ENCODE measurements at regions not wholly inside any gene's neighbourhood (a gene's known extent, or its start where the extent isn't known, plus 50 kb on each side); places are given as distances from the start of the nearest gene placed in this dataset.

- TF ChIP-seq CTCF (conservative IDR thresholded peaks at IDR 0.05; ENCODE audit: low read length) = no peak
- TF ChIP-seq EZH2phosphoT487 (IDR thresholded peaks at IDR 0.05; ENCODE audit: borderline replicate concordance, low read depth, low read length) = no peak
- DNase-seq (ENCODE audit: low spot score) = no peak
- Histone ChIP-seq H3K27ac (ENCODE audit: low read depth, low read length, poor library complexity, severe bottlenecking) (no peak overlapping the region), H3K4me3 (ENCODE audit: low read depth, low read length, poor library complexity, severe bottlenecking) (no peak overlapping the region), H2AFZ (ENCODE audit: low read length) (no peak overlapping the region), H3K4me2 (ENCODE audit: low read length) (no peak overlapping the region), H3K9me2 (ENCODE audit: insufficient read depth, low read length) (no peaks in the 10 kb centered on the region), H3K4me1 (ENCODE audit: insufficient read depth, low read length, poor library complexity, severe bottlenecking) (no peaks in the 10 kb centered on the region), H3K79me2 (ENCODE audit: insufficient read depth, low read depth, low read length) (no peaks in the 10 kb centered on the region), H4K20me1 (ENCODE audit: insufficient read depth, low read length) (no peaks in the 10 kb centered on the region), H3K36me3 (ENCODE audit: insufficient read depth, low read length) (no peaks in the 10 kb centered on the region), H3K9me3 (ENCODE audit: low read length) (no peaks in the 10 kb centered on the region)
- intact Hi-C loops (cut with micrococcal nuclease; ENCODE audit: unreplicated experiment) = no loop called here
- no TSS peak for BruUV-seq (replicated peaks)
- CTCF ChIA-PET (ENCODE audit: unreplicated experiment) = no interaction called here
- POLR2A ChIA-PET = interaction anchor here (0.7 to 1.0 kb wide), 2 partner anchors 22 to 26 kb away, joined by 3 read pairs; no protein-coding TSS in a partner anchor
Observed at GRCh38 chr5:125574491-125575044, 828.1 kb upstream of the ZNF608 start.

GRCh38 chr5:125575171-125575890 is 828.9 kb upstream of the ZNF608 start:
- CTCF ChIA-PET (ENCODE audit: unreplicated experiment) = no interaction called here
- no peaks in the 10 kb centered on the region for H3K79me2 ChIP-seq (ENCODE audit: insufficient read depth, low read depth, low read length)
- no TSS peak for BruUV-seq (replicated peaks)
- no peak overlapping the region for H3K27ac ChIP-seq (ENCODE audit: low read depth, low read length, poor library complexity, severe bottlenecking)
- intact Hi-C loops (cut with micrococcal nuclease; ENCODE audit: unreplicated experiment) = no loop called here
- TF ChIP-seq CTCF (conservative IDR thresholded peaks at IDR 0.05; ENCODE audit: low read length) (no peak), EZH2phosphoT487 (IDR thresholded peaks at IDR 0.05; ENCODE audit: borderline replicate concordance, low read depth, low read length) (no peak)
- no peaks in the 10 kb centered on the region for H4K20me1 ChIP-seq (ENCODE audit: insufficient read depth, low read length)
- no peaks in the 10 kb centered on the region for H3K9me2 ChIP-seq (ENCODE audit: insufficient read depth, low read length)
- no peak for DNase-seq (ENCODE audit: low spot score)
- no peak overlapping the region for H3K4me2 ChIP-seq (ENCODE audit: low read length)
- no peak overlapping the region for H3K4me3 ChIP-seq (ENCODE audit: low read depth, low read length, poor library complexity, severe bottlenecking)
- POLR2A ChIA-PET = interaction anchor here (1.0 kb wide), 1 partner anchor 23 kb away, joined by 3 read pairs; no protein-coding TSS in a partner anchor
- no peaks in the 10 kb centered on the region for H3K9me3 ChIP-seq (ENCODE audit: low read length)
- no peaks in the 10 kb centered on the region for H3K36me3 ChIP-seq (ENCODE audit: insufficient read depth, low read length)
- H3K4me1 ChIP-seq (ENCODE audit: insufficient read depth, low read length, poor library complexity, severe bottlenecking) = no peaks in the 10 kb centered on the region
- H2AFZ ChIP-seq (ENCODE audit: low read length) = no peak overlapping the region

GRCh38 chr5:125575891-125576505 is 829.6 kb upstream of the ZNF608 start:
- Histone ChIP-seq H3K36me3 (ENCODE audit: insufficient read depth, low read length) (no peaks in the 10 kb centered on the region), H3K4me1 (ENCODE audit: insufficient read depth, low read length, poor library complexity, severe bottlenecking) (no peaks in the 10 kb centered on the region), H4K20me1 (ENCODE audit: insufficient read depth, low read length) (no peaks in the 10 kb centered on the region), H3K27ac (ENCODE audit: low read depth, low read length, poor library complexity, severe bottlenecking) (no peak overlapping the region), H3K4me2 (ENCODE audit: low read length) (no peak overlapping the region), H2AFZ (ENCODE audit: low read length) (no peak overlapping the region), H3K9me3 (ENCODE audit: low read length) (no peaks in the 10 kb centered on the region), H3K79me2 (ENCODE audit: insufficient read depth, low read depth, low read length) (no peaks in the 10 kb centered on the region), H3K4me3 (ENCODE audit: low read depth, low read length, poor library complexity, severe bottlenecking) (no peak overlapping the region), H3K9me2 (ENCODE audit: insufficient read depth, low read length) (no peaks in the 10 kb centered on the region)
- CTCF ChIA-PET (ENCODE audit: unreplicated experiment) = no interaction called here
- POLR2A ChIA-PET = no interaction called here
- no peak for DNase-seq (ENCODE audit: low spot score)
- BruUV-seq (replicated peaks) = no TSS peak
- no peak for TF ChIP-seq EZH2phosphoT487 (IDR thresholded peaks at IDR 0.05; ENCODE audit: borderline replicate concordance, low read depth, low read length)
- TF ChIP-seq CTCF (conservative IDR thresholded peaks at IDR 0.05; ENCODE audit: low read length) = no peak
- intact Hi-C loops (cut with micrococcal nuclease; ENCODE audit: unreplicated experiment) = no loop called here
